ENCODE measurements at regions not wholly inside any gene's neighbourhood (a gene's known extent, or its start where the extent isn't known, plus 50 kb on each side); places are given as distances from the start of the nearest gene placed in this dataset.

DNA sequence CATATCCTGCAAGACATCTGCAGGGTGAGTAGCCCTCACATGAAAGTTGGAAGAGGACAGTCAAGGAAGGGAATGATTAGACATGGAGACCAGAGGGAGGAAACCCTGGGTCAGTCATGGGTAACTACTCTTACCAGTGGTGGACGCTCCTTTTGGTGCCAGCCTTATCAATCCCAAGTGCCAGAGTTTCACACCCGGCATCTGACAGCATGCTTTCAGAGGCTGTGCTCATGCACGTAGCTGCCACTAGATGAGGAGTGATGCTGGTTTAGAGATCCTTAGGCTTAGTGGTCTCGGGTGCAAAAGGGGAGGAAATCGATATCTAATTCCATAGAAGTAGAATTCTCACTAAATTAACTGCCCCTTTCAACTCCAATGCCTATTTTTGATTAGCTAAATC lies 100.8 kb downstream of the PLCE1 start:
- H3K4me1 ChIP-seq (ENCODE audit: control insufficient read depth in 1 of 2, insufficient read depth in 2 of 2, low read depth in 1 of 2, low read length in 1 of 2), result peaks cover 0 to 2% of the 10 kb centered on the region in 2 experiments; a peak in 2 of 4 replicates
- H3K79me2 ChIP-seq (ENCODE audit: insufficient read depth), result no peaks in the 10 kb centered on the region
- H3K4me3 ChIP-seq (ENCODE audit: low read depth in 2 of 2, low read length in 1 of 2), result no peak overlapping the region
- ChIA-PET POLR2A (no interaction called here), CTCF (no interaction called here)
- H2AFZ ChIP-seq (ENCODE audit: low read depth), result no peak overlapping the region
- H3K4me2 ChIP-seq, result no peak overlapping the region
- H3K27me3 ChIP-seq (ENCODE audit: insufficient read depth), result no peaks in the 10 kb centered on the region
- H3K9ac ChIP-seq, result no peak overlapping the region
- DNase-seq, result no peak
- H3K27ac ChIP-seq (ENCODE audit: low read depth in 2 of 2, low read length in 1 of 2), result no peak overlapping the region
- TF ChIP-seq RCOR1 (IDR thresholded peaks at IDR 0.05; ENCODE audit: low read length), result no peak
- TF ChIP-seq, protein P1, sequence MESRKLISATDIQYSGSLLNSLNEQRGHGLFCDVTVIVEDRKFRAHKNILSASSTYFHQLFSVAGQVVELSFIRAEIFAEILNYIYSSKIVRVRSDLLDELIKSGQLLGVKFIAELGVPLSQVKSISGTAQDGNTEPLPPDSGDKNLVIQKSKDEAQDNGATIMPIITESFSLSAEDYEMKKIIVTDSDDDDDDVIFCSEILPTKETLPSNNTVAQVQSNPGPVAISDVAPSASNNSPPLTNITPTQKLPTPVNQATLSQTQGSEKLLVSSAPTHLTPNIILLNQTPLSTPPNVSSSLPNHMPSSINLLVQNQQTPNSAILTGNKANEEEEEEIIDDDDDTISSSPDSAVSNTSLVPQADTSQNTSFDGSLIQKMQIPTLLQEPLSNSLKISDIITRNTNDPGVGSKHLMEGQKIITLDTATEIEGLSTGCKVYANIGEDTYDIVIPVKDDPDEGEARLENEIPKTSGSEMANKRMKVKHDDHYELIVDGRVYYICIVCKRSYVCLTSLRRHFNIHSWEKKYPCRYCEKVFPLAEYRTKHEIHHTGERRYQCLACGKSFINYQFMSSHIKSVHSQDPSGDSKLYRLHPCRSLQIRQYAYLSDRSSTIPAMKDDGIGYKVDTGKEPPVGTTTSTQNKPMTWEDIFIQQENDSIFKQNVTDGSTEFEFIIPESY (IDR thresholded peaks at IDR 0.05; ENCODE audit: borderline replicate concordance, low read depth), result no peak
- no peak for TF ChIP-seq EP300 (IDR thresholded peaks at IDR 0.05; ENCODE audit: borderline replicate concordance in 1 of 2, low read depth in 1 of 2, low read length in 1 of 2)
- no peaks in the 10 kb centered on the region for H3K9me2 ChIP-seq
- no peaks in the 10 kb centered on the region for H3K9me3 ChIP-seq
- WGBS (ENCODE audit: low lambda C conversion rate), result 74% methylated on average over 3 of the region's 5 CpGs
- H3K36me3 ChIP-seq (replicated peaks in 1 of 2; ENCODE audit: control insufficient read depth in 1 of 2, insufficient read depth in 2 of 2, low read length in 1 of 2), result no peaks in the 10 kb centered on the region
- peaks cover 3% of the 10 kb centered on the region for H3F3A ChIP-seq (replicated peaks; ENCODE audit: insufficient read depth)
- no peaks in the 10 kb centered on the region for H4K20me1 ChIP-seq (ENCODE audit: insufficient read depth)

- H3K4me1 ChIP-seq (ENCODE audit: control insufficient read depth in 1 of 2, insufficient read depth in 2 of 2, low read depth in 1 of 2, low read length in 1 of 2), result peaks cover 0 to 2% of the 10 kb centered on the region in 2 experiments; a peak in 1 of 4 replicates
- H3K9me2 ChIP-seq, result no peaks in the 10 kb centered on the region
- TF ChIP-seq TEAD4 (IDR thresholded peaks at IDR 0.05; ENCODE audit: borderline replicate concordance, insufficient read depth) (no peak), NRF1 (IDR thresholded peaks at IDR 0.05; ENCODE audit: low read depth, low read length) (no peak), JUND (IDR thresholded peaks at IDR 0.05) (no peak), RCOR1 (IDR thresholded peaks at IDR 0.05; ENCODE audit: low read length) (no peak), EZH2phosphoT487 (IDR thresholded peaks at IDR 0.05; ENCODE audit: borderline replicate concordance, low read depth) (no peak), RXRA (IDR thresholded peaks at IDR 0.05; ENCODE audit: borderline replicate concordance, low read depth) (no peak), RAD21 (IDR thresholded peaks at IDR 0.05; ENCODE audit: low read length) (no peak), EP300 (IDR thresholded peaks at IDR 0.05; ENCODE audit: borderline replicate concordance in 1 of 2, low read depth in 1 of 2, low read length in 1 of 2) (no peak)
- TF ChIP-seq, protein P2, sequence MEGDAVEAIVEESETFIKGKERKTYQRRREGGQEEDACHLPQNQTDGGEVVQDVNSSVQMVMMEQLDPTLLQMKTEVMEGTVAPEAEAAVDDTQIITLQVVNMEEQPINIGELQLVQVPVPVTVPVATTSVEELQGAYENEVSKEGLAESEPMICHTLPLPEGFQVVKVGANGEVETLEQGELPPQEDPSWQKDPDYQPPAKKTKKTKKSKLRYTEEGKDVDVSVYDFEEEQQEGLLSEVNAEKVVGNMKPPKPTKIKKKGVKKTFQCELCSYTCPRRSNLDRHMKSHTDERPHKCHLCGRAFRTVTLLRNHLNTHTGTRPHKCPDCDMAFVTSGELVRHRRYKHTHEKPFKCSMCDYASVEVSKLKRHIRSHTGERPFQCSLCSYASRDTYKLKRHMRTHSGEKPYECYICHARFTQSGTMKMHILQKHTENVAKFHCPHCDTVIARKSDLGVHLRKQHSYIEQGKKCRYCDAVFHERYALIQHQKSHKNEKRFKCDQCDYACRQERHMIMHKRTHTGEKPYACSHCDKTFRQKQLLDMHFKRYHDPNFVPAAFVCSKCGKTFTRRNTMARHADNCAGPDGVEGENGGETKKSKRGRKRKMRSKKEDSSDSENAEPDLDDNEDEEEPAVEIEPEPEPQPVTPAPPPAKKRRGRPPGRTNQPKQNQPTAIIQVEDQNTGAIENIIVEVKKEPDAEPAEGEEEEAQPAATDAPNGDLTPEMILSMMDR (IDR thresholded peaks at IDR 0.05), result no peak
- TF ChIP-seq, protein P3, sequence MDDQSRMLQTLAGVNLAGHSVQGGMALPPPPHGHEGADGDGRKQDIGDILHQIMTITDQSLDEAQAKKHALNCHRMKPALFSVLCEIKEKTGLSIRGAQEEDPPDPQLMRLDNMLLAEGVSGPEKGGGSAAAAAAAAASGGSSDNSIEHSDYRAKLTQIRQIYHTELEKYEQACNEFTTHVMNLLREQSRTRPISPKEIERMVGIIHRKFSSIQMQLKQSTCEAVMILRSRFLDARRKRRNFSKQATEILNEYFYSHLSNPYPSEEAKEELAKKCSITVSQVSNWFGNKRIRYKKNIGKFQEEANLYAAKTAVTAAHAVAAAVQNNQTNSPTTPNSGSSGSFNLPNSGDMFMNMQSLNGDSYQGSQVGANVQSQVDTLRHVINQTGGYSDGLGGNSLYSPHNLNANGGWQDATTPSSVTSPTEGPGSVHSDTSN (IDR thresholded peaks at IDR 0.05), result no peak
- no peaks in the 10 kb centered on the region for H3K9me3 ChIP-seq
- no peak overlapping the region for H3K27ac ChIP-seq (ENCODE audit: low read depth in 2 of 2, low read length in 1 of 2)
- ChIA-PET CTCF (interaction anchor here (1.8 to 2.0 kb wide), 2 partner anchors 21 to 223 kb away, joined by 5 to 7 read pairs; no protein-coding TSS in a partner anchor), POLR2A (no interaction called here)
- H2AFZ ChIP-seq (ENCODE audit: low read depth), result no peak overlapping the region
- no peaks in the 10 kb centered on the region for H3K27me3 ChIP-seq (ENCODE audit: insufficient read depth)
- H3K4me2 ChIP-seq, result no peak overlapping the region
- H3K79me2 ChIP-seq (ENCODE audit: insufficient read depth), result no peaks in the 10 kb centered on the region
- H4K20me1 ChIP-seq (ENCODE audit: insufficient read depth), result no peaks in the 10 kb centered on the region
- H3K36me3 ChIP-seq (replicated peaks in 1 of 2; ENCODE audit: control insufficient read depth in 1 of 2, insufficient read depth in 2 of 2, low read length in 1 of 2), result no peaks in the 10 kb centered on the region
- H3K4me3 ChIP-seq (ENCODE audit: low read depth in 2 of 2, low read length in 1 of 2), result no peak overlapping the region
- peaks cover 2% of the 10 kb centered on the region for H3F3A ChIP-seq (replicated peaks; ENCODE audit: insufficient read depth)
- no peak for DNase-seq
- H3K9ac ChIP-seq, result no peak overlapping the region
- WGBS (ENCODE audit: low lambda C conversion rate), result 92% methylated on average over 2 of the region's 2 CpGs
These were observed 103.9 kb downstream of the PLCE1 start for GRCh38 chr10:94097656-94098055.
